ENCODE measurements at regions not wholly inside any gene's neighbourhood (a gene's known extent, or its start where the extent isn't known, plus 50 kb on each side); places are given as distances from the start of the nearest gene placed in this dataset.

- H3K9me3 ChIP-seq: no peaks in the 10 kb centered on the region
- no peaks in the 10 kb centered on the region for H3K27me3 ChIP-seq
- DNase-seq (peak in 1 of 2 donors; percentile 58), ATAC-seq (ENCODE audit: low FRiP score in 2 of 2) (peak in 1 of 2 donors; percentile 16)
- no peak overlapping the region for H3K4me3 ChIP-seq
- H3K4me1 ChIP-seq: peaks cover 27 to 52% (median 35%) of the 10 kb centered on the region in 4 donors
- H3K36me3 ChIP-seq: no peaks in the 10 kb centered on the region
- TF ChIP-seq EP300 (IDR thresholded peaks at IDR 0.05) (peak in 1 of 4 donors; percentile 28), POLR2AphosphoS5 (IDR thresholded peaks at IDR 0.05) (peak in 1 of 2 donors; percentile 57), CTCF (IDR thresholded peaks at IDR 0.05) (no peak)
- peak overlapping the region; percentile 23 to 62 (median 46) for H3K27ac ChIP-seq
- WGBS, 2 donors: 71 to 72% methylated on average over 11 to 18 of the region's 18 CpGs
These were observed 51.3 kb downstream of the GADD45G start for GRCh38 chr9:89655990-89656657.

- Histone ChIP-seq H3K27ac (peak overlapping the region in 1 of 4 donors; percentile 62), H3K4me1 (peaks cover 38 to 63% (median 47%) of the 10 kb centered on the region in 4 donors), H3K9me3 (no peaks in the 10 kb centered on the region), H3K27me3 (no peaks in the 10 kb centered on the region), H3K4me3 (no peak overlapping the region), H3K36me3 (no peaks in the 10 kb centered on the region)
- TF ChIP-seq POLR2A (IDR thresholded peaks at IDR 0.05): no peak
- TF ChIP-seq POLR2AphosphoS5 (IDR thresholded peaks at IDR 0.05): no peak
- TF ChIP-seq CTCF (IDR thresholded peaks at IDR 0.05): no peak
- TF ChIP-seq EP300 (IDR thresholded peaks at IDR 0.05): no peak
- no peak for DNase-seq
- ATAC-seq (ENCODE audit: low FRiP score in 2 of 2): no peak
- WGBS, 2 donors: 80 to 88% methylated on average over 4 to 5 of the region's 5 CpGs
These were observed 52.5 kb downstream of the GADD45G start for GRCh38 chr9:89657295-89657694.

GRCh38 chr9:89657765-89658164, 53.0 kb downstream of the GADD45G start:
- no peaks in the 10 kb centered on the region for H3K9me3 ChIP-seq
- H3K4me1 ChIP-seq: peaks cover 43 to 68% (median 52%) of the 10 kb centered on the region in 4 donors
- H3K27me3 ChIP-seq: no peaks in the 10 kb centered on the region
- TF ChIP-seq EP300 (IDR thresholded peaks at IDR 0.05) (no peak), CTCF (IDR thresholded peaks at IDR 0.05) (no peak), POLR2A (IDR thresholded peaks at IDR 0.05) (no peak), POLR2AphosphoS5 (IDR thresholded peaks at IDR 0.05) (no peak)
- 84 to 94% methylated on average over 3 to 4 of the region's 4 CpGs for WGBS, 2 donors
- H3K36me3 ChIP-seq: no peaks in the 10 kb centered on the region
- ATAC-seq (ENCODE audit: low FRiP score in 2 of 2) (no peak), DNase-seq (no peak)
- H3K27ac ChIP-seq: no peak overlapping the region
- H3K4me3 ChIP-seq: no peak overlapping the region

GRCh38 chr9:89658401-89658800, 53.6 kb downstream of the GADD45G start:
- H3K9me3 ChIP-seq: no peaks in the 10 kb centered on the region
- no peak for DNase-seq
- TF ChIP-seq CTCF (IDR thresholded peaks at IDR 0.05) (no peak), POLR2A (IDR thresholded peaks at IDR 0.05) (no peak), EP300 (IDR thresholded peaks at IDR 0.05) (no peak), POLR2AphosphoS5 (IDR thresholded peaks at IDR 0.05) (no peak)
- no peaks in the 10 kb centered on the region for H3K27me3 ChIP-seq
- H3K27ac ChIP-seq: no peak overlapping the region
- H3K36me3 ChIP-seq: no peaks in the 10 kb centered on the region
- 84 to 88% methylated on average over 1 to 5 of the region's 5 CpGs for WGBS, 2 donors
- H3K4me1 ChIP-seq: peaks cover 49 to 74% (median 57%) of the 10 kb centered on the region in 4 donors
- ATAC-seq (ENCODE audit: low FRiP score in 2 of 2): no peak
- no peak overlapping the region for H3K4me3 ChIP-seq

- Histone ChIP-seq H3K27ac (no peak overlapping the region), H3K36me3 (no peaks in the 10 kb centered on the region), H3K4me3 (no peak overlapping the region), H3K9me3 (no peaks in the 10 kb centered on the region), H3K27me3 (no peaks in the 10 kb centered on the region), H3K4me1 (peaks cover 55 to 80% (median 62%) of the 10 kb centered on the region in 4 donors)
- WGBS, 2 donors: 67 to 80% methylated on average over 5 to 6 of the region's 6 CpGs
- no peak for TF ChIP-seq POLR2A (IDR thresholded peaks at IDR 0.05)
- no peak for TF ChIP-seq POLR2AphosphoS5 (IDR thresholded peaks at IDR 0.05)
- TF ChIP-seq EP300 (IDR thresholded peaks at IDR 0.05): no peak
- TF ChIP-seq CTCF (IDR thresholded peaks at IDR 0.05): no peak
- DNase-seq: peak in 1 of 2 donors; percentile 59
- ATAC-seq (ENCODE audit: low FRiP score in 2 of 2): no peak
These were observed 54.1 kb downstream of the GADD45G start for GRCh38 chr9:89658931-89659330.

Data from upper lobe of left lung (tissue), 6 donors.